GM12874 (cell line): ENCODE measurements at regions not wholly inside any gene's neighbourhood (a gene's known extent, or its start where the extent isn't known, plus 50 kb on each side); places are given as distances from the start of the nearest gene placed in this dataset.

ENCODE experiments used
- CTCF ChIP-seq: IDR thresholded peaks from 2 replicates; pipeline ENCODE4 v1.5.1; 2011; ENCODE audit warnings: low read depth, mild to moderate bottlenecking, control low read depth, low read length, moderate library complexity; ENCODE audit not compliant: insufficient read depth

GRCh38 chr9:80218328-80218727 is 646.6 kb downstream of the TLE4 start:
- TF ChIP-seq CTCF: no peak

GRCh38 chr9:80213613-80214012 is 641.8 kb downstream of the TLE4 start:
- no peak for TF ChIP-seq CTCF

- no peak for TF ChIP-seq CTCF
These were observed 636.9 kb downstream of the TLE4 start for GRCh38 chr9:80208696-80209095.

- TF ChIP-seq CTCF: no peak
These were observed 632.3 kb downstream of the TLE4 start for GRCh38 chr9:80204054-80204453.

GRCh38 chr9:80197661-80198060 is 625.9 kb downstream of the TLE4 start:
- TF ChIP-seq CTCF: no peak

GRCh38 chr9:80191108-80191507 is 619.3 kb downstream of the TLE4 start:
- no peak for TF ChIP-seq CTCF

GRCh38 chr9:80188579-80188978 is 616.8 kb downstream of the TLE4 start:
- no peak for TF ChIP-seq CTCF
